SH-SY5Y (cell line): ENCODE measurements at regions not wholly inside any gene's neighbourhood (a gene's known extent, or its start where the extent isn't known, plus 50 kb on each side); places are given as distances from the start of the nearest gene placed in this dataset.

Experiments used
- GATA2 ChIP-seq: IDR thresholded peaks from 2 replicates; pipeline ENCODE4 v1.6.1; 2011; ENCODE audit warnings: mild to moderate bottlenecking, low read depth, low read length
- GATA3 ChIP-seq: IDR thresholded peaks from 2 replicates; pipeline ENCODE4 v1.6.1; 2011; ENCODE audit warnings: low read depth, mild to moderate bottlenecking, low read length, moderate library complexity

DNA sequence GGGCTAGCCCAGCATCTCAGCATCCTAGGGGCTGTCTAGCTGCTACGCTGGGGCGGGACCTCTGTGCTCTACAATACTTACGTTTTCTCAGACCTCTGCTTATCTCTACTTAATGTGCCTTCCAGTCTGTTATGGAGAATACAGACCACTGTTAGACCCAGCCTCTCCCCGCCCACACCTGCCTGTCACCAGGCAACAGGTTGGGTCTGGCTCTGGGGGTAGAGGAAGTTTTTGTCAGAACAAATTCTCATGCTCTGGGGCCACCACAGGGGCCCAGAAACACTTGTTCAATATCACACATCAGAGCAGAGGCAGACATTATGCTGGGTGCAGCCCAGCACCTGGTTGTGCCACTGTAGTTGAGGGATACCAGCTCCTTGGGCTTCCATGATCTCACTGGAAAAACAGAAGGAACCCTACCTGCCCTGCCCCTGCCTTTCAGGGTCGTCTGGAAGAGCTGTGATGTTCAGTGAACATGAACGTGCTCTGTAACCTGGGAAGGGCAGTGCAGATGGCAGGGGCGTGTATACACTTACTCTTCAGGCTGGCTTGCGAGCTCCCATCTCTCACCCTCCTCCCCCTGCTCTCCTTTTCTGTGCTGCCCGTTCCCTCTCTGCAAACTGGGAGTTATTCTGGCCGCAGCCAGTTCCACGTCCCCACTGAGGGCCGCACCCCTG, 135.2 kb upstream of the PODXL start:
- TF ChIP-seq GATA2 (no peak), GATA3 (no peak)
